Osteoblast (primary cell): ENCODE measurements at regions not wholly inside any gene's neighbourhood (a gene's known extent, or its start where the extent isn't known, plus 50 kb on each side); places are given as distances from the start of the nearest gene placed in this dataset.
"Not testable (repeated sequence)": the region's sequence is repeated elsewhere in the genome, so short reads cannot be mapped to it uniquely, and the experiment has no call there.

ENCODE experiments used
- DNase-seq: peaks from one replicate; pipeline ENCODE4 v3.0.0; 2011; ENCODE audit warnings: low spot score, mixed read lengths; ENCODE audit not compliant: insufficient read length; ENCODE audit errors: missing footprints
- H2AFZ ChIP-seq: 2 replicates; pipeline ENCODE4 v1.6.0; 2011; ENCODE audit warnings: mild to moderate bottlenecking, low read length
- H3K27ac ChIP-seq: 2 replicates; pipeline ENCODE4 v1.5.1; 2011; ENCODE audit warnings: mild to moderate bottlenecking, low read depth, low read length, moderate library complexity
- H3K27me3 ChIP-seq: 2 replicates; pipeline ENCODE4 v1.6.0; 2012; ENCODE audit warnings: mild to moderate bottlenecking, control low read depth, inconsistent platforms, low read length, moderate library complexity; ENCODE audit not compliant: insufficient read depth
- H3K36me3 ChIP-seq: 2 replicates; pipeline ENCODE4 v1.5.1; 2011; ENCODE audit warnings: mild to moderate bottlenecking, low read length, control low read depth, moderate library complexity; ENCODE audit not compliant: insufficient read depth
- H3K4me1 ChIP-seq: 2 replicates; pipeline ENCODE4 v1.5.1; 2011; ENCODE audit warnings: mild to moderate bottlenecking, low read length, control low read depth, moderate library complexity; ENCODE audit not compliant: insufficient read depth
- H3K4me2 ChIP-seq: 2 replicates; pipeline ENCODE4 v1.6.0; 2011; ENCODE audit warnings: mild to moderate bottlenecking, low read length; ENCODE audit not compliant: insufficient read depth
- H3K4me3 ChIP-seq: fragments of 200-600 bp; sonication (generic); 3 replicates; pipeline ENCODE4 v1.5.1; 2012; ENCODE audit warnings: mild to moderate bottlenecking, low read length, inconsistent platforms; ENCODE audit not compliant: insufficient read depth
- H3K79me2 ChIP-seq: 2 replicates; pipeline ENCODE4 v1.6.0; 2012; ENCODE audit warnings: mild to moderate bottlenecking, low read length, control low read depth, inconsistent platforms; ENCODE audit not compliant: insufficient read depth
- H3K9me3 ChIP-seq: 2 replicates; pipeline ENCODE4 v1.5.1; 2011; ENCODE audit warnings: low read depth, low read length, control low read depth
- H4K20me1 ChIP-seq: 2 replicates; pipeline ENCODE4 v1.6.0; 2012; ENCODE audit warnings: mild to moderate bottlenecking, low read length, control low read depth; ENCODE audit not compliant: insufficient read depth
- CTCF ChIP-seq: IDR thresholded peaks from 2 replicates; pipeline ENCODE4 v1.5.1; 2011; ENCODE audit warnings: mild to moderate bottlenecking, low read depth, low read length, moderate library complexity; ENCODE audit errors: extremely low read depth

- Histone ChIP-seq H3K27ac (no peak overlapping the region), H3K9me3 (no peaks in the 10 kb centered on the region), H3K27me3 (no peaks in the 10 kb centered on the region), H4K20me1 (no peaks in the 10 kb centered on the region), H2AFZ (no peak overlapping the region), H3K4me1 (no peaks in the 10 kb centered on the region), H3K79me2 (no peaks in the 10 kb centered on the region), H3K36me3 (no peaks in the 10 kb centered on the region), H3K4me3 (no peak overlapping the region), H3K4me2 (no peak overlapping the region)
- no peak for DNase-seq
- no peak for TF ChIP-seq CTCF
Measured at GRCh38 chr2:21837168-21837960, 713.6 kb downstream of the TDRD15 start.

DNA sequence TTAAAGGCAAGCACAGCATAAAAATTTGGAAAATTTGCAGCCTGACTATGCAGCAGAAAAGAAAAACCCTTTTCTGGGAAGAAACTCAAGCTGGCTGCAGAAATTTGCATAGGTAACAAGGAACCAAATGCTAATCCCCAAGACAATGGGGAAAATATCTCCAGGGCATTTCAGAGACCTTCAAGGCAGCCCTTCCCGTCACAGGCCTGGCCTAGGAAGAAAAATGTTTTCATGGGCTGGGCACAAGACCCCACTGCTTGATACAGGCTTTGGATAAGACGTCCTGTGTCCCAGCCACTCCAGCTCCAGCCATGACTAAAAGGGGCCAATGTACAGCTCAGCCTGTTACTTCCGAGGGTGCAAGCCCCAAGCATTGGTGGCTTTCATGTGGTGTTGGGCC is 717.6 kb downstream of the TDRD15 start:
- TF ChIP-seq CTCF, result no peak
- no peaks in the 10 kb centered on the region for H3K79me2 ChIP-seq
- H3K4me1 ChIP-seq, result no peaks in the 10 kb centered on the region
- H3K4me3 ChIP-seq, result no peak overlapping the region
- no peak overlapping the region for H3K27ac ChIP-seq
- no peak overlapping the region for H2AFZ ChIP-seq
- no peaks in the 10 kb centered on the region for H3K9me3 ChIP-seq
- no peak overlapping the region for H3K4me2 ChIP-seq
- H3K36me3 ChIP-seq, result no peaks in the 10 kb centered on the region
- H4K20me1 ChIP-seq, result no peaks in the 10 kb centered on the region
- no peaks in the 10 kb centered on the region for H3K27me3 ChIP-seq
- no peak for DNase-seq

DNA sequence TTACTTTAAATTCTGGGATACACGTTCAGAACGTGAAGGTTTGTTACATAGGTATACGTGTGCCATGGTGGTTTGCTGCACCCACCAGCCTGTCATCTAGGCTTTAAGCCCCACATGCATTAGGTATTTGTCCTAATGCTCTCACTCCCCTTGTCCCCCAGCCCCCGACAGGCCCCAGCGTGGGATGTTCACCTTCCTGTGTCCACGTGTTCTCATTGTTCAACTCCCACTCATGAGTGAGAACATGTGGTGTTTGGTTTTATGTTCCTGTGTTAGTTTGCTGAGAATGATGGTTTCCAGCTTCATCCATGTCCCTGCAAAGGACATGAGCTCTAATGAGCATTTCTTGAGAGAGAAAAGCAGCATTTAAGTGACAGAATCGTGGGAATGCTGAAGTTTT is 726.6 kb downstream of the TDRD15 start:
- not testable (repeated sequence) for H3K4me2 ChIP-seq, H3K9me3 ChIP-seq, H3K27me3 ChIP-seq, H2AFZ ChIP-seq, H3K4me1 ChIP-seq, H3K4me3 ChIP-seq, H3K36me3 ChIP-seq, H3K79me2 ChIP-seq, H4K20me1 ChIP-seq, DNase-seq, H3K27ac ChIP-seq

DNA sequence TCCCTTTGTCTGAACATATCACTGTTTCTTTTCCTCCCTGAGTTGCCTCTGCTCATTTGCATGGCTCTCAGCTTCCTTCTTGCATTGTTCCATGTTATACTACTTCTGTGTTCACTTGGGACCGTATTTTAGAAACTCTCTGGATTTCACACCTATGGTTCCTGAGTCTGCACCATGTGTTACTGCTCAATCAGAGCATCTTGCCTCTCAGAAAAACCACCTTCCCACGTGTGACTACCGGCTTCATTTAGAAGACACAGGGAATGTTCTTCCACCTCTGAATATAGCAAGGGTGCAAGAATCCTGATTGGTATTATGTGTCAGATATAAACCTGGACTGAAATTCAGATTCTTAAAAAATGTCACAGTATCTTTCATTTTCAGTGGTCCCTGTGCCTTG is 731.2 kb downstream of the TDRD15 start:
- Histone ChIP-seq H4K20me1 (no peaks in the 10 kb centered on the region), H3K27me3 (no peaks in the 10 kb centered on the region), H3K4me1 (no peaks in the 10 kb centered on the region), H2AFZ (no peak overlapping the region), H3K9me3 (peaks cover 10% of the 10 kb centered on the region), H3K36me3 (no peaks in the 10 kb centered on the region), H3K27ac (no peak overlapping the region), H3K4me3 (no peak overlapping the region), H3K4me2 (no peak overlapping the region), H3K79me2 (no peaks in the 10 kb centered on the region)
- no peak for DNase-seq
- no peak for TF ChIP-seq CTCF
